ENCODE measurements at regions not wholly inside any gene's neighbourhood (a gene's known extent, or its start where the extent isn't known, plus 50 kb on each side); places are given as distances from the start of the nearest gene placed in this dataset.

DNA sequence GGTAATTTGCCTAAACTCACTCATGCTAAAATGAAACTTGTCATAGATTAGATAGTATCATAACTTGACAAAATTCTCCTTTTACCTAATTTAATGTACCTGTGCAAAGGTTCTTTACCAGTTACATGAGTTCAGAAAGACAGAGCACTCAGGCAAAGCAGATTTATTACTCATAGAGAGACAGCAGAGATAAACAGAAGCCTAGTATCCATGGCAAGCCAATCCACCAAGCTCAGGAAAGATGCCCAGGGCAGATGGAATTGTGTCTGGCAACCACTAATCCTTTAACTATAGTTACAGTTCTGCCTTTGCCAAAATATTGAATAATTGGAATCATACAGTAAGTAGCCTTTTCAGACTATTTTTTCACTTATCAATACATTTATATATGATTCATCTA lies 826.2 kb downstream of the TECRL start:
- TF ChIP-seq CTCF (conservative IDR thresholded peaks at IDR 0.05) (no peak), ZFX (IDR thresholded peaks at IDR 0.05) (no peak)

Data from C4-2B (cell line).